Esophagus squamous epithelium (tissue), 4 donors: ENCODE measurements at regions not wholly inside any gene's neighbourhood (a gene's known extent, or its start where the extent isn't known, plus 50 kb on each side); places are given as distances from the start of the nearest gene placed in this dataset.

ENCODE experiments used
- POLR2A ChIP-seq, 4 donors: fragments of 450-650 bp; IDR thresholded peaks; one replicate each; pipeline ENCODE4 v1.6.1; 2017; ENCODE audit warnings: antibody characterized with exemption in 4 of 4, mild to moderate bottlenecking in 4 of 4, moderate library complexity in 3 of 4
- TF ChIP-seq, protein P1 (sequence below), 6 experiments: fragments of 450-650 bp in 4 of 6; fragments of 200-600 bp in 2 of 6; sonication (generic) in 2 of 6; IDR thresholded peaks; one replicate each; pipeline ENCODE4 v1.5.1; 2016 to 2019; ENCODE audit warnings: antibody characterized with exemption in 6 of 6, mild to moderate bottlenecking in 4 of 6, moderate library complexity in 4 of 6

DNA sequence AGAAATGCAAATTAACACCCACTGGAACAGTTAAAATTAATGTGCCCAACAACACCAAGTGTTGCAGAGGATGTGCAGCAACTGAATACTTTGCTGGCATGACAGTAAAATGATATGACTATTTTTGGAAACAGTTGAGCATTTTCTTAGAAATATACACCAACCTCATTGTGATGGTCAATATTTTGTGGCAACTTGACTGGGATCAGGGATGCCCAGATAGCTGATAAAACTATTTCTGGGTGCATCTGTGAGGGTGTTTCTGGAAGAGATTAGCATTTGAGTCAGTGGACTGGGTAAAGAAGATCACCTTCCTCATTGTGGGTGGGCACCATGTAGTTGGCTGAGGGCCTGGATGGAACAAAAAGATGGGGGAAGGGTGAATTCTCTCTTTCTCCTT, 57.9 kb downstream of the RPLP1 start:
- TF ChIP-seq, protein P1, sequence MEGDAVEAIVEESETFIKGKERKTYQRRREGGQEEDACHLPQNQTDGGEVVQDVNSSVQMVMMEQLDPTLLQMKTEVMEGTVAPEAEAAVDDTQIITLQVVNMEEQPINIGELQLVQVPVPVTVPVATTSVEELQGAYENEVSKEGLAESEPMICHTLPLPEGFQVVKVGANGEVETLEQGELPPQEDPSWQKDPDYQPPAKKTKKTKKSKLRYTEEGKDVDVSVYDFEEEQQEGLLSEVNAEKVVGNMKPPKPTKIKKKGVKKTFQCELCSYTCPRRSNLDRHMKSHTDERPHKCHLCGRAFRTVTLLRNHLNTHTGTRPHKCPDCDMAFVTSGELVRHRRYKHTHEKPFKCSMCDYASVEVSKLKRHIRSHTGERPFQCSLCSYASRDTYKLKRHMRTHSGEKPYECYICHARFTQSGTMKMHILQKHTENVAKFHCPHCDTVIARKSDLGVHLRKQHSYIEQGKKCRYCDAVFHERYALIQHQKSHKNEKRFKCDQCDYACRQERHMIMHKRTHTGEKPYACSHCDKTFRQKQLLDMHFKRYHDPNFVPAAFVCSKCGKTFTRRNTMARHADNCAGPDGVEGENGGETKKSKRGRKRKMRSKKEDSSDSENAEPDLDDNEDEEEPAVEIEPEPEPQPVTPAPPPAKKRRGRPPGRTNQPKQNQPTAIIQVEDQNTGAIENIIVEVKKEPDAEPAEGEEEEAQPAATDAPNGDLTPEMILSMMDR (IDR thresholded peaks at IDR 0.05): no peak
- TF ChIP-seq POLR2A (IDR thresholded peaks at IDR 0.05): no peak
